ENCODE measurements at regions not wholly inside any gene's neighbourhood (a gene's known extent, or its start where the extent isn't known, plus 50 kb on each side); places are given as distances from the start of the nearest gene placed in this dataset.
"Not testable (repeated sequence)": the region's sequence is repeated elsewhere in the genome, so short reads cannot be mapped to it uniquely, and the experiment has no call there.

GRCh38 chr10:46810222-46810621 lies 101.0 kb upstream of the PTPN20 start:
- not testable (repeated sequence) for DNase-seq

- DNase-seq, result not testable (repeated sequence)
Observed at GRCh38 chr10:46816126-46816525, 95.1 kb upstream of the PTPN20 start.

GRCh38 chr10:46840393-46841050 lies 70.7 kb upstream of the PTPN20 start:
- not testable (repeated sequence) for DNase-seq

- not testable (repeated sequence) for DNase-seq
Observed at GRCh38 chr10:46841051-46841593, 70.1 kb upstream of the PTPN20 start.

GRCh38 chr10:46845194-46845593 lies 66.0 kb upstream of the PTPN20 start:
- DNase-seq, result not testable (repeated sequence)

GRCh38 chr10:46845640-46846039 lies 65.6 kb upstream of the PTPN20 start:
- DNase-seq, result not testable (repeated sequence)

- not testable (repeated sequence) for DNase-seq
Observed at GRCh38 chr10:46860753-46861152, 50.5 kb upstream of the PTPN20 start.

All from hematopoietic multipotent progenitor cell treated with erythropoietin and hydrocortisone succinate and interleukin-3 and kit ligand, for 4 days (in vitro differentiated cells).